Skin epidermis (tissue), 12 donors: ENCODE measurements at regions not wholly inside any gene's neighbourhood (a gene's known extent, or its start where the extent isn't known, plus 50 kb on each side); places are given as distances from the start of the nearest gene placed in this dataset.
"Not testable (repeated sequence)": the region's sequence is repeated elsewhere in the genome, so short reads cannot be mapped to it uniquely, and the experiment has no call there.

Experiments used
- H3K27ac ChIP-seq, 21 experiments: fragments of 200-600 bp; sonication (generic) in 11 of 21; one replicate each; pipeline ENCODE4 v1.5.0; 2020; ENCODE audit warnings: mild to moderate bottlenecking in 3 of 21, inconsistent platforms in 2 of 21, moderate library complexity in 2 of 21
- H3K4me3 ChIP-seq, 7 experiments: fragments of 200-600 bp; sonication (generic) in 2 of 7; one replicate each; pipeline ENCODE4 v1.5.0; 2020; ENCODE audit warnings: inconsistent platforms in 2 of 7, mild to moderate bottlenecking in 2 of 7, moderate library complexity in 1 of 7

GRCh38 chr7:1298931-1299885, 66.5 kb downstream of the UNCX start:
- H3K4me3 ChIP-seq = no peak overlapping the region
- no peak overlapping the region for H3K27ac ChIP-seq

DNA sequence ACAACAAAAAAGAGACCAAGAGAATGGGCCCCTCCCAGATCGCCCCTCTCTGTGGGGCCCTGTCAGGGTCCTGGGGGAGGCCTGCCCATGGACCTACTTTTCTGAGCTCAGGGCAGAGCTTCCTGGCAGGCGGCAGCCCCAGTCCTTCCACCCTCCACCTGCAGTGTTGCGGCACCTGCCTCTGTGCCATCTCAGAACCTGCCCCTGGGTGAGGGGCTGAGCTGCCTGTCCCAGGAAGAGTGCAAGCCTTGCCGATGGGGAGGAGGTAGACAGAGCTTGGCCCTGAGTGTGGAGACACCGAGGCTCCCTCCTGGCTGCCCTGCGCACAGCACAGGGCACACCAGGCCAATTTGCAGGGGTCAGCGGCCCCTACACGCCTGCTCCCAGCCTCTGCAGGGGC, 67.5 kb downstream of the UNCX start:
- Histone ChIP-seq H3K27ac (no peak overlapping the region), H3K4me3 (no peak overlapping the region)

- H3K4me3 ChIP-seq = no peak overlapping the region
- H3K27ac ChIP-seq = no peak overlapping the region
These were observed 68.0 kb downstream of the UNCX start for GRCh38 chr7:1300636-1301035.

DNA sequence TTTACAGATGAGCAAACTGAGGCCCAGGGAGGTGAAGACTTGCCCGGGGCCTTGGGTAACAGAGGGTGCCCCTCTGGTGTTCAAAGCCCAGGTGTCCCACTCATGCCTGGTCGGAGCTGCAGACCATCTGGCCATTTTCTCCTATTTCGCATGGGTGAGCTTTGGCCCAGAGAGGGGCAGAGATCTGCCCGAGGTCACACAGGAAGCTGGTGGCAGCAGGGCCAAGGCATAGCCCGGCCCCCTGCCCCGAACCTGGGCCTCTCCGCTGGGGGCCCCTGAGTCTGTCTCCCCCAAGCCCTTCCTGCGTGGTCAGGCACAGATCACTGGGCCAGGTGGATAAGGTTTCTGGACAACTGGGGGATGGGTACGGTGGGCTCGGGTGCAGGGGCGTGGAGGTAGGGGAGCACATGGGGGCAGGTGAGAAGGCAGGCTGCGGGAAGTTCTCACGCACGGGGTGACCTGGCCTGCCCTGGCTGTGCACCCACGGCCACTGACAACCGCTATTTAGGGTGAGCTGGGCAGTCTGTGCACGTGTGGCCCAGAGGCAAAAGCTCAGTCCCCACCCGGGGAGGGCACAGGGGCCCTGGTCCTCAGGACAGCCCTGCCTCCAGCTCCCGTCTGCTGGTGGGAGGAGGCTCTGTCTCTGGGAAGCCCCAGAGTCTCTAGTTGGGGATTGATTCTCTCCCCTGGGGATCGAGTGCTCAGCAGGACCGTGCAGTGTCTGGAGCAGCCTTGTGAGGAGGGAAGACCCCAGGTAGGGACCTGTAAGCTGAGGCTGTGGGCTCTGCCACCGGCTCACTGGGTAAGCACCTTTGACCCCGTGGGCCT, 68.6 kb downstream of the UNCX start:
- H3K27ac ChIP-seq = no peak overlapping the region

GRCh38 chr7:1301882-1302251, 69.2 kb downstream of the UNCX start:
- no peak overlapping the region for H3K4me3 ChIP-seq
- no peak overlapping the region for H3K27ac ChIP-seq

More for the DNA sequence above, 68.6 kb downstream of the UNCX start:
- no peak overlapping the region for H3K4me3 ChIP-seq

- Histone ChIP-seq H3K27ac (no peak overlapping the region), H3K4me3 (no peak overlapping the region)
These were observed 70.3 kb downstream of the UNCX start for GRCh38 chr7:1302936-1303335.

- not testable (repeated sequence) for H3K4me3 ChIP-seq, H3K27ac ChIP-seq
These were observed 71.3 kb downstream of the UNCX start for GRCh38 chr7:1304011-1304410.

- H3K4me3 ChIP-seq = no peak overlapping the region
- H3K27ac ChIP-seq = no peak overlapping the region
These were observed 73.2 kb downstream of the UNCX start for GRCh38 chr7:1305873-1306272.

- Histone ChIP-seq H3K27ac (no peak overlapping the region), H3K4me3 (no peak overlapping the region)
These were observed 75.2 kb downstream of the UNCX start for GRCh38 chr7:1307828-1308227.

- no peak overlapping the region for H3K27ac ChIP-seq
- H3K4me3 ChIP-seq = no peak overlapping the region
These were observed 76.6 kb downstream of the UNCX start for GRCh38 chr7:1309290-1309689.

DNA sequence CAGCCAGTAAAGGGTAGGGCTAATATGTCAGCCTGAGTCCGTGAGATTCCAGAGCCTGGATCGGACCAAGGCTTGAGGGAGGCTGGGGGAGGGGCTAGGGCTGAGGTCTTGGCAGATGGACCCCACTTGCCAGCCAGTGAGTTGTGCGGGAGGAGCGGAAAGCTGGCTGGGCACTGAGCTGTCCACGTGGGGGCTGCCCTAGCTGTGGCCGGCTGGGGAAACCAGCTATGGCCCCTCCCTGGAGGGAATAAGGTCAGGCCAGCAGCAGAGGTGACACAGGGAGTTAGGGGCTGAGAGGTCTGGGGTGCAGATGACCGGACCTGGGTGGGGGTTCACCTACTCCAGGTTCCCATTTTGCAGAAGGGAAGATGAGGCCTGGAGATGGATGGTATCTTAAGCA, 77.3 kb downstream of the UNCX start:
- Histone ChIP-seq H3K27ac (no peak overlapping the region), H3K4me3 (no peak overlapping the region)

GRCh38 chr7:1310936-1311335, 78.3 kb downstream of the UNCX start:
- H3K4me3 ChIP-seq = no peak overlapping the region
- H3K27ac ChIP-seq = no peak overlapping the region

GRCh38 chr7:1311406-1312135, 78.9 kb downstream of the UNCX start:
- no peak overlapping the region for H3K27ac ChIP-seq
- H3K4me3 ChIP-seq = no peak overlapping the region

DNA sequence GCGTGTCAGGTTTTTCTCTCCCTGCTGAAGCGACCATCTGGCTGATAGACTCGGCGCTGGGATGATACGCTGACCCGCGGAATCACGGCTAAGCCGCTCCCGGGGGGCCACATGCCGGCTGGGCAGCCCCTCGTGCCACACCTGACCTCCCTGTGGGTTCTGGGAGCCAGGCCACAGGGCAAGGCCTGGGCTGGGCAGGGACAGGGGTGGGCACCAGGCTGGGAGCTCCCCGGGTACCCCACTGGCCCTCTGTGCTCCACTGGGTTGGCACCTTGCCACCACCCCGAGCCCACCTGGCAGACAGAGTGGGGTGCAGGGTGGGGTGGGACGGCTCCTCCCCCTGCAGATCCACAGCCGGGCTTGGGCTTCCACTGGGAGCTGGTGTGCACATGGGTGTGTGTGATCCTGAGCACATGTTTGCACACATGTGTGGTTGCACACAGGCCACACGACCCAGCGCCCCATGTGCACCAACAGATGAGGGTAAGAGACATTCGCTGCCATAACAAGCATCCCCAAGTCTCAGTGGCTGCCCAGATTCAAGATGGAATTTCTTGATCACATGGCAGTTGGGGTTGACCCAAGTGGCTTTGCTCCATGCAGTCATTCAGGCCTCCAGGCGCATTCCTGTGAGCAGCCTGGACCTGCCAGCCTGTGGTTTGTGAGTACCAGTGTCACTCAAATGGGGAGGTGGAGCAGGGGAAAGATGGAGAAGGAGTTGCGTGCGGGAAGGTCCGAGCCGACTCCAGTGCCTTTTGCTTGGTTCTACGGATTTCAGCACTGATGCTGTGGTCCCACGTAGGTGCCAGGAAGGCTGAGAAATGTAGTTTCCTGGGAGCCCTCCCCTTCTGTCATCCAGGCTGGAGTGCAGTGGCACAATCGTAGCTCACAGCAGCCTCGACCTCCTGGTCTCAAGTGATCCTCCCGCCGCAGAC, 79.7 kb downstream of the UNCX start:
- Histone ChIP-seq H3K27ac (no peak overlapping the region), H3K4me3 (no peak overlapping the region)

DNA sequence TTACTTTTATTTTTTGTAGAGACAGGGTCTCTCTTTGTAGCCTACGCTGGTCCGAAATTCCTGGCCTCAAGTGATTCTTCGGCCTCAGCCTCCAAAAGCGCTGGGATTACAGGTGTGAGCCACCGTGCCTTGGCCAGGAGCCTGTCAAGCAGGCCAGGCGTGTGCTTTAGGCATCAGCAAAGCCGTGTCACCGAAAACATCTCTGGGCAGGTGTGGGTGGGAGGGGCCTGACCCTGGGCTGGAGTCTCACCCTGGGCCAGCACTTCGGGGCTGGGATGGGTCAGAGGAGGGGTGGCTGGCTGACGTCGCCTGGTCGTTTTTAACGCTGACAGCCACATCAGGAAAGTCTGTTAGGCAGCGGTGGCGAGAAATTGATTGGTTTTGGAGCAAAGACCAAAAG, 80.9 kb downstream of the UNCX start:
- Histone ChIP-seq H3K4me3 (no peak overlapping the region), H3K27ac (no peak overlapping the region)

DNA sequence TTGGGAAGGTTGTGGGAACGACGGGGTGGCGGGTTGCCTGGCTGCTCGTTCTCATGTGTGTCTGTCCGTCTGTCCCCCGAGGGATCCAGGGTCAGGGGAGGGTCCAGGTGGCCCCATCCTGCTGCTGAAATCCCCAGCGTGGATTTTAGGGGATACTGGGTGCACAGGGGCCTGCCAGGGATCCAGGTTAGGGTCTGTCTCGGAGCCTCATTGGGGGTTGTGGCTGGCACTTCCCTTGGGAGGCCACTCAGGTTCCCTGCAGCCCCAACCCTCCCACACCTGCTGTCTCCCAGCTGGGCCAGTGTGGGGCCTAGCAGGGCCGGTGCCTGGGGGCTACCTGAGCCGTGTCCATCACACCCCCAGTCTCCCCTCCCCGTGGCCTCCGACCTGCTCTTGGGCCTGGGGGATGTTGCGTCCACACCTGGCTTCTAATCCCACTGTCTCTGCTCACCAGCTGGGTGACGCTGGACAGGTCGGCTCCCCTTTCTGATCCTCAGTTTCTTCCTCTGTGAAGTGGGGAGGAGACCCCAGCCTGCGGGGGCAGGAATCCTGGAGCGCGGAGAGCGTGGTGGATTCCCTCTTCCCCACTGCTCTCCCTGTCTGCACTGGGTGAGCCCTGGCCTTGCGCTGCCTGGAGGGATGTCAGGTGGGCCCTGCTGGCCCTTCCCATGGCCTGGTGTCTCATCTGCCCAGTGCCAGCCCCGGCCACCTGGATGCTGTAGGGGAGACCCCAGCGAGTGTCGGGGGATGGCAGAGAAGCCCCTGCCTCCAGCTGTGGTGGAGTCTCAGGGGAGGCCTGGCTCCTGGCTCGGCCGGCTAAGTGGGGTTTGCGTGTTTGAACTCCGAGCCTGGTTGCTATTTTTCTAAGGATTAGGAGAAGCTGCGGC, 81.6 kb downstream of the UNCX start:
- no peak overlapping the region for H3K27ac ChIP-seq
- H3K4me3 ChIP-seq = no peak overlapping the region

DNA sequence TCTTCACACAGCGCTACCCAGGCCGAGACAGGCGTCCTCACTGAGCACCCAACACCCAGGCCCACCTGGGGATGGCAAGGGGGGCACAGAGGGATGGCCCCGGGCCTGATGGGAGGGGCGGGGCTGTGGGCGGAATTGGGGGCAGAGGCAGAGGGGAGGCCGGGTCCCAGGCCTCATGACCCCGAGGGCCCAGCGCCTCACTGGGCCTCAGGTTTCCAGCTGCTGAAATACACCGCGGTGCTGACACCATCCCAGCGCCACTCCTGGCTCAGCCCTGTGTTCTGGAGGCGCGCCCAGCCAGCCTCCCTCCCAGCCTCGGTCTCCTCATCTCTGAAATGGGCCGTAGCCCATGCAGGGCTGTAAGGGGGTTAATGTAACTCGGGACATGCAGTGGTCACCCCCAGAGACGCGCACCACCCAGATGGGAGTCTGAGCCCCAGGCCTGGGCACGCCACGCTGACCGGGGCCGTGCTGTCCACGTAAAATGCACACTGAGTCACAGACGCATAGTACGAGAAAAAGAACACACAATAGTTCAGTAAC, 82.3 kb downstream of the UNCX start:
- Histone ChIP-seq H3K27ac (no peak overlapping the region), H3K4me3 (no peak overlapping the region)

- H3K4me3 ChIP-seq = no peak overlapping the region
- H3K27ac ChIP-seq = no peak overlapping the region
These were observed 83.4 kb downstream of the UNCX start for GRCh38 chr7:1316086-1316485.
